Uterus (tissue), 3 donors: ENCODE measurements at regions not wholly inside any gene's neighbourhood (a gene's known extent, or its start where the extent isn't known, plus 50 kb on each side); places are given as distances from the start of the nearest gene placed in this dataset.

ENCODE experiments used
- DNase-seq, 2 donors: peaks; one replicate each; pipeline ENCODE4 v3.0.0-alpha.2; 2019 to 2020
- H3K27ac ChIP-seq, 2 donors: fragments of 200-600 bp; sonication (generic); 1 replicate in 1 of 2; 2 replicates in 1 of 2; pipeline ENCODE4 v1.5.1; 2016 to 2018
- H3K27me3 ChIP-seq, 2 donors: fragments of 200-600 bp; sonication (generic); one replicate each; pipeline ENCODE4 v1.5.1; 2018 to 2019; ENCODE audit warnings: control low read depth in 1 of 2
- H3K36me3 ChIP-seq, 2 donors: fragments of 200-600 bp; sonication (generic); one replicate each; pipeline ENCODE4 v1.5.1; 2019; ENCODE audit warnings: control low read depth in 1 of 2
- H3K4me1 ChIP-seq, 2 donors: fragments of 200-600 bp; sonication (generic); one replicate each; pipeline ENCODE4 v1.5.1; 2018 to 2019; ENCODE audit warnings: control low read depth in 1 of 2
- H3K4me3 ChIP-seq, 2 donors: fragments of 200-600 bp; sonication (generic); 1 replicate in 1 of 2; 2 replicates in 1 of 2; pipeline ENCODE4 v1.5.1; 2018 to 2019; ENCODE audit warnings: mild to moderate bottlenecking in 1 of 2
- H3K9me3 ChIP-seq, 2 donors: fragments of 200-600 bp; sonication (generic); one replicate each; pipeline ENCODE4 v1.5.1; 2019; ENCODE audit warnings: control low read depth in 1 of 2
- POLR2A ChIP-seq, 2 donors: fragments of 450-650 bp; IDR thresholded peaks; one replicate each; pipeline ENCODE4 v1.6.1; 2016; ENCODE audit warnings: antibody characterized with exemption in 2 of 2, mild to moderate bottlenecking in 1 of 2, moderate library complexity in 1 of 2
- intact Hi-C: fragments of 100-400 bp; cut with DNase I; formaldehyde crosslinking; loops from one replicate; pipeline ENCODE4 v1.15.1; 2023; ENCODE audit warnings: low total_unique reads
- TF ChIP-seq, protein P1 (sequence below), 4 experiments: fragments of 200-600 bp in 2 of 4; fragments of 450-650 bp in 2 of 4; sonication (generic) in 2 of 4; IDR thresholded peaks; one replicate each; pipeline ENCODE4 v1.5.1; 2016 to 2019; ENCODE audit warnings: antibody characterized with exemption in 4 of 4, mild to moderate bottlenecking in 2 of 4, moderate library complexity in 1 of 4
- donor health status: DM: yes; HTN: yes; CAD: no.

DNA sequence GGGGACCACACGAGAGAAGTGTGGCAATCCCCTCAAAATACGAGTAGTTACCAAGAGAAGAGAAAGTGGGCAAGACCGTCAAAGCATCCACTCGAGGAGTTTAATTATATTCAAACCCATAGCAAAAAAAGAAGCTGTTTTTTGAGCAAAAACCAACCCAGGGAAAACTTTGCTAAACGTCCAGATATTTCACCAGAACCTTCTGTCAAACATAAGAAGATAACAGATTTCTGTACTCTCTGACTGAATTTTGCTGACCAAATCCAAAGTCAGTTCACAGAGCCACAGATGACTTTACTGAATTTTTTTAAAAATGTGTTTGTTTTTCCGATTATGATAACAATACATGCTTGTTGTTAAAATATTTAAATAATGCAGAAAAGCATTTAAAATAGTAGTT lies 145.6 kb upstream of the PTPN1 start:
- Histone ChIP-seq H3K4me1 (no peaks in the 10 kb centered on the region), H3K36me3 (no peaks in the 10 kb centered on the region), H3K27ac (no peak overlapping the region), H3K4me3 (no peak overlapping the region), H3K27me3 (no peaks in the 10 kb centered on the region), H3K9me3 (no peaks in the 10 kb centered on the region)
- TF ChIP-seq, protein P1, sequence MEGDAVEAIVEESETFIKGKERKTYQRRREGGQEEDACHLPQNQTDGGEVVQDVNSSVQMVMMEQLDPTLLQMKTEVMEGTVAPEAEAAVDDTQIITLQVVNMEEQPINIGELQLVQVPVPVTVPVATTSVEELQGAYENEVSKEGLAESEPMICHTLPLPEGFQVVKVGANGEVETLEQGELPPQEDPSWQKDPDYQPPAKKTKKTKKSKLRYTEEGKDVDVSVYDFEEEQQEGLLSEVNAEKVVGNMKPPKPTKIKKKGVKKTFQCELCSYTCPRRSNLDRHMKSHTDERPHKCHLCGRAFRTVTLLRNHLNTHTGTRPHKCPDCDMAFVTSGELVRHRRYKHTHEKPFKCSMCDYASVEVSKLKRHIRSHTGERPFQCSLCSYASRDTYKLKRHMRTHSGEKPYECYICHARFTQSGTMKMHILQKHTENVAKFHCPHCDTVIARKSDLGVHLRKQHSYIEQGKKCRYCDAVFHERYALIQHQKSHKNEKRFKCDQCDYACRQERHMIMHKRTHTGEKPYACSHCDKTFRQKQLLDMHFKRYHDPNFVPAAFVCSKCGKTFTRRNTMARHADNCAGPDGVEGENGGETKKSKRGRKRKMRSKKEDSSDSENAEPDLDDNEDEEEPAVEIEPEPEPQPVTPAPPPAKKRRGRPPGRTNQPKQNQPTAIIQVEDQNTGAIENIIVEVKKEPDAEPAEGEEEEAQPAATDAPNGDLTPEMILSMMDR (IDR thresholded peaks at IDR 0.05): no peak
- TF ChIP-seq POLR2A (IDR thresholded peaks at IDR 0.05): no peak
- no peak for DNase-seq
- intact Hi-C loops: no loop called here

GRCh38 chr20:50366270-50367103 lies 143.7 kb upstream of the PTPN1 start:
- H3K4me3 ChIP-seq: no peak overlapping the region
- no peak for TF ChIP-seq POLR2A (IDR thresholded peaks at IDR 0.05)
- TF ChIP-seq, protein P1 (IDR thresholded peaks at IDR 0.05): no peak
- H3K27me3 ChIP-seq: no peaks in the 10 kb centered on the region
- H3K27ac ChIP-seq: no peak overlapping the region
- H3K9me3 ChIP-seq: no peaks in the 10 kb centered on the region
- intact Hi-C loops: no loop called here
- DNase-seq: peak in 1 of 2 donors; percentile 61
- no peaks in the 10 kb centered on the region for H3K4me1 ChIP-seq
- H3K36me3 ChIP-seq: no peaks in the 10 kb centered on the region

DNA sequence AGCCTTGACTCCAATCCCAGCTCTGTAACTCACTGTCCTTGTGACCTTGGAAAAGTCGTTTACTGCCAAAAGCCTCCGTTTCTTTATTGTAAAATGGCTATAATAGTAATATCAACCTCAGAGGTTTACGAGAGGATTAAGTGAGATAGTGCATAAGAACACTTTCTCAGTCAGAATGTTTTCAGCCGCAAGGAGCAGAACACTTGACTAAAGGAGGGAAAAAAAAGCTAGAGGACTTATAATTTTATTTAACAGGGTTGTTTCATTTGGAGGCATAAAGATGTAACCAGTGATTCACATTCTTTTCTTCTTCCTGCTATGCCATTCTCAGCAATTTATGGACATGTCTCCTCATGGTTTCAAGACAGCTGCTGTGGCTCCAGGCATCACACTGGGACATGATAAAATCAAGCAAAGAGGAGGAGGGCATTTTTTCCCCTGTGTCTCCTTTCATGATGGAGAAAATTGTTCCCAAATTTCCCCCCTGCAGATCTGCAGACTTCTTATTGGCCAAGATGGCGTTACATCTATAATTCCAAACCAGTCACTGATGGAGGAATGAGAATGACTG lies 143.0 kb upstream of the PTPN1 start:
- H3K9me3 ChIP-seq: no peaks in the 10 kb centered on the region
- H3K4me3 ChIP-seq: no peak overlapping the region
- H3K27me3 ChIP-seq: no peaks in the 10 kb centered on the region
- H3K36me3 ChIP-seq: no peaks in the 10 kb centered on the region
- TF ChIP-seq, protein P1 (IDR thresholded peaks at IDR 0.05): no peak
- no peak for DNase-seq
- no peaks in the 10 kb centered on the region for H3K4me1 ChIP-seq
- no peak overlapping the region for H3K27ac ChIP-seq
- intact Hi-C loops: no loop called here

DNA sequence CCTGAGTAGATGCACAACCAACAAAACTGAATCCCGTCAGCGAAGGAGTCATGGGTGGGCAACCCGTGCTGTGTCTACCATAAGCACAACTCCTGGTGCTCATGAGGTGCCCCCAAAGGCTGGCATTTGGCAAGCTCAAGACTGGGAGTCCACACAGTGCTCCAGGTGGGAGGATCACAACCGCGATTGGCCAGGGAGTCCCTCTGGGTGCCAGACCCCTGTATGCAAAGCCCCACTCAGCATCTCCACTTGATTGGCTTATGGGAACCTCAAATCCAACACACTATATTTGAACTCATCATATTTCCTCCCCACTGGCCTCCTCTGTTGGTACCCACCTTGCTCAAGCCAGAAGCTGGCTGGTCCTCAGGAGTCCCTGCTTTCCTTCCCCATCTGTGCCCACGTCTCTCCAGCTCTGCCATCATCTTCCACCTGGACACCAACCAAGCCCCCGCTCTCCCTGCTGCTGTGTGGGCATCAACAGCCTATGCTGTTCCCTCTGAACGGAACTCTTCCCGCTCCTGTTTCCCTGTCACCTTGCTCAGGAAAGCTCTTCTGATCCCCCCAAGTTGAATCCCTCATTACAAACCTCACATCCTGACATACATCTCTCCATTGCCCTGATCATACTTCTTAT lies 142.3 kb upstream of the PTPN1 start:
- intact Hi-C loops: no loop called here
- Histone ChIP-seq H3K27ac (no peak overlapping the region), H3K4me3 (no peak overlapping the region), H3K4me1 (no peaks in the 10 kb centered on the region), H3K27me3 (no peaks in the 10 kb centered on the region), H3K9me3 (no peaks in the 10 kb centered on the region), H3K36me3 (no peaks in the 10 kb centered on the region)
- DNase-seq: no peak
- TF ChIP-seq, protein P1 (IDR thresholded peaks at IDR 0.05): no peak

DNA sequence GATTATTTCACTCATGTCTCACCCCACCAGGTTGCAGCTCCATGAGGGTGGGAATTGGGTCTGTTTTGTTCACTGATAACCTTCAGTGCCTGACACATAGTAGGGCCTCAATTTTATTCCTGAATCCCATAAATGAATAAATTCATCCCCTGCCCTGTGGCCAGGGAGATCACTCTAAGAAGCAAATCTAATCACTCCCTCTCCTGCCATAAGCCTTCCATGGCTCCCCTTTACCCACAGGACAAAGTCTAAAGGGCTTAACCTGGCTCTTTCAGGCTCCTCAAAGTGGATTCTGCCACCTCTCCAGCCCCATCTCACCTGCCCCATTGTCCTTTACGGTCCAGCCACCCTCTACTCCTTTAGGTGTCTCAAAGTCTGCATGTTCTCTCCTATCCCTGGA lies 141.8 kb upstream of the PTPN1 start:
- no peaks in the 10 kb centered on the region for H3K9me3 ChIP-seq
- no peak for DNase-seq
- no peak overlapping the region for H3K4me3 ChIP-seq
- H3K36me3 ChIP-seq: no peaks in the 10 kb centered on the region
- H3K27me3 ChIP-seq: no peaks in the 10 kb centered on the region
- TF ChIP-seq POLR2A (IDR thresholded peaks at IDR 0.05): no peak
- TF ChIP-seq, protein P1 (IDR thresholded peaks at IDR 0.05): no peak
- no peak overlapping the region for H3K27ac ChIP-seq
- no peaks in the 10 kb centered on the region for H3K4me1 ChIP-seq
- intact Hi-C loops: no loop called here
